HCT116 (cell line): ENCODE measurements at regions not wholly inside any gene's neighbourhood (a gene's known extent, or its start where the extent isn't known, plus 50 kb on each side); places are given as distances from the start of the nearest gene placed in this dataset.

ENCODE experiments used
- ATAC-seq: fragments of 200-7000 bp; cut with Tn5 transposase; 2 replicates; pipeline ENCODE4 v1.9.1; 2020; ENCODE audit warnings: mild to moderate bottlenecking, moderate library complexity
- BruUV-seq: library from RNA; stranded (reverse); fragments of 400-500 nt; replicated peaks from 2 replicates; lab custom pipeline; 2021; lab: Mats Ljungman, UMichigan
- CTCF ChIA-PET: fragments of 300-600 bp; sonication (Branson Sonifier 250); formaldehyde crosslinking; loops from one replicate; lab custom pipeline; 2021; ENCODE audit warnings: antibody characterized with exemption; lab: Charles Lee
- POLR2A ChIA-PET: fragments of 300-600, 350-600 bp; sonication (Branson Sonifier 250); formaldehyde crosslinking; loops from one replicate; lab custom pipeline; 2021; ENCODE audit warnings: antibody characterized with exemption; lab: Charles Lee
- RAD21 ChIA-PET, 2 experiments: fragments of 300-600 bp; sonication (Branson Sonifier 250); formaldehyde crosslinking; loops; one replicate each; lab custom pipeline; 2023; ENCODE audit warnings: low total read pairs in 2 of 2; ENCODE audit not compliant: uncharacterized antibody in 2 of 2, unreplicated experiment in 2 of 2, low non-redundant PET in 1 of 2; lab: Charles Lee
- DNase-seq: peaks from one replicate; pipeline ENCODE4 v3.0.0-alpha.2; 2010; ENCODE audit warnings: low read depth, low spot score
- H2AFZ ChIP-seq: fragments of 200-600 bp; shearing (Covaris generic), sonication (generic); 2 replicates; pipeline ENCODE4 v1.6.1; 2017; ENCODE audit warnings: low read depth, mixed run types, mixed read lengths, antibody characterized with exemption, low read length; ENCODE audit not compliant: poor library complexity, severe bottlenecking
- H3K27ac ChIP-seq: 2 replicates; pipeline ENCODE4 v1.5.1; 2012; ENCODE audit warnings: low read depth, low read length
- H3K27me3 ChIP-seq: fragments of 200-600 bp; sonication (generic); 2 replicates; pipeline ENCODE4 v1.6.1; 2016; ENCODE audit warnings: mixed run types, low read length, mixed read lengths; ENCODE audit not compliant: insufficient read depth
- H3K36me3 ChIP-seq, 2 experiments: fragments of 200-500 bp in 1 of 2; fragments of 200-600 bp in 1 of 2; sonication (Bioruptor generic) in 1 of 2; sonication (generic) in 1 of 2; 2 replicates each; pipeline versions ENCODE4 v1.5.1 to v1.6.1; 2014 to 2016; ENCODE audit warnings: low read length in 2 of 2, inconsistent platforms in 1 of 2, mixed read lengths in 1 of 2, mixed run types in 1 of 2; ENCODE audit not compliant: insufficient read depth in 2 of 2, control insufficient read depth in 1 of 2
- H3K4me1 ChIP-seq, 2 experiments: fragments of 200-600 bp in 1 of 2; sonication (generic) in 1 of 2; 2 replicates each; pipeline versions ENCODE4 v1.5.1 to v1.6.1; 2012 to 2017; ENCODE audit warnings: low read length in 2 of 2, inconsistent platforms in 1 of 2, mild to moderate bottlenecking in 1 of 2, mixed read lengths in 1 of 2, mixed run types in 1 of 2, moderate library complexity in 1 of 2; ENCODE audit not compliant: insufficient read depth in 2 of 2, control insufficient read depth in 1 of 2
- H3K4me2 ChIP-seq: fragments of 200-600 bp; sonication (generic); 2 replicates; pipeline ENCODE4 v1.6.1; 2017; ENCODE audit warnings: mixed run types, low read length, mixed read lengths
- H3K4me3 ChIP-seq, 2 experiments: fragments of 200-600 bp in 1 of 2; sonication (generic) in 1 of 2; replicated peaks in 1 of 2; 2 replicates each; pipeline ENCODE4 v1.5.1; 2011 to 2016; ENCODE audit warnings: low read length in 2 of 2, control low read depth in 1 of 2, low read depth in 1 of 2, mild to moderate bottlenecking in 1 of 2, mixed read lengths in 1 of 2, mixed run types in 1 of 2
- H3K79me2 ChIP-seq: fragments of 200-600 bp; sonication (generic); 2 replicates; pipeline ENCODE4 v1.6.1; 2017; ENCODE audit warnings: mild to moderate bottlenecking, mixed run types, low read length, moderate library complexity, mixed read lengths; ENCODE audit not compliant: insufficient read depth
- H3K9ac ChIP-seq: fragments of 200-600 bp; sonication (generic); 2 replicates; pipeline ENCODE4 v1.6.1; 2016; ENCODE audit warnings: low read length, mixed read lengths
- H3K9me2 ChIP-seq: fragments of 200-600 bp; sonication (generic), shearing (Covaris generic); 2 replicates; pipeline ENCODE4 v1.6.1; 2017; ENCODE audit warnings: mixed run types, mild to moderate bottlenecking, moderate library complexity; ENCODE audit not compliant: insufficient read depth
- H3K9me3 ChIP-seq, 2 experiments: fragments of 200-500 bp in 1 of 2; fragments of 200-600 bp in 1 of 2; sonication (Bioruptor generic) in 1 of 2; sonication (generic) in 1 of 2; 2 replicates each; pipeline ENCODE4 v1.6.1; 2014 to 2017; ENCODE audit warnings: low read length in 2 of 2, mixed read lengths in 2 of 2, inconsistent platforms in 1 of 2, low read depth in 1 of 2, mild to moderate bottlenecking in 1 of 2, mixed run types in 1 of 2, moderate library complexity in 1 of 2; ENCODE audit not compliant: control insufficient read depth in 1 of 2, insufficient read depth in 1 of 2
- H4K20me1 ChIP-seq: fragments of 200-600 bp; sonication (generic), shearing (Covaris generic); 2 replicates; pipeline ENCODE4 v1.6.1; 2017; ENCODE audit warnings: mixed run types, mild to moderate bottlenecking, moderate library complexity; ENCODE audit not compliant: insufficient read depth
- CBX3 ChIP-seq: IDR thresholded peaks from 2 replicates; pipeline ENCODE4 v1.6.1; 2012; ENCODE audit warnings: low read depth
- EGR1 ChIP-seq: IDR thresholded peaks from 2 replicates; pipeline ENCODE4 v1.6.1; 2012; ENCODE audit warnings: low read depth
- EZH2 ChIP-seq: fragments of 200-600 bp; sonication (generic); IDR thresholded peaks from 2 replicates; pipeline ENCODE4 v1.6.1; 2017; ENCODE audit warnings: antibody characterized with exemption, mixed run types
- MAX ChIP-seq: IDR thresholded peaks from 2 replicates; pipeline ENCODE4 v1.6.1; 2012
- POLR2A ChIP-seq: IDR thresholded peaks from 2 replicates; pipeline ENCODE4 v1.7.0; 2011; ENCODE audit warnings: borderline replicate concordance; ENCODE audit not compliant: insufficient read depth, insufficient read length; ENCODE audit errors: extremely low read depth
- POLR2AphosphoS5 ChIP-seq: IDR thresholded peaks from 2 replicates; pipeline ENCODE4 v1.6.1; 2011; ENCODE audit warnings: mild to moderate bottlenecking, low read depth, low read length, moderate library complexity
- RAD21 ChIP-seq: IDR thresholded peaks from 2 replicates; pipeline ENCODE4 v1.6.1; 2012; ENCODE audit warnings: low read depth, mild to moderate bottlenecking
- REST ChIP-seq: IDR thresholded peaks from 2 replicates; pipeline ENCODE4 v1.6.1; 2012; ENCODE audit warnings: low read depth
- SIN3A ChIP-seq: IDR thresholded peaks from 2 replicates; pipeline ENCODE4 v1.6.1; 2012; ENCODE audit warnings: low read depth
- SP1 ChIP-seq: IDR thresholded peaks from 2 replicates; pipeline ENCODE4 v1.6.1; 2012; ENCODE audit warnings: low read depth
- TCF7L2 ChIP-seq: IDR thresholded peaks from 2 replicates; pipeline ENCODE4 v1.7.0; 2011; ENCODE audit warnings: borderline replicate concordance, inconsistent platforms; ENCODE audit not compliant: insufficient read depth, insufficient read length; ENCODE audit errors: extremely low read depth
- YY1 ChIP-seq: IDR thresholded peaks from 2 replicates; pipeline ENCODE4 v1.6.1; 2011; ENCODE audit warnings: low read length, low read depth, moderate library complexity, mild to moderate bottlenecking; ENCODE audit not compliant: insufficient replicate concordance; ENCODE audit errors: extremely low read depth
- ZBTB33 ChIP-seq: IDR thresholded peaks from 2 replicates; pipeline ENCODE4 v1.6.1; 2011; ENCODE audit warnings: mild to moderate bottlenecking, low read length, moderate library complexity; ENCODE audit not compliant: insufficient replicate concordance; ENCODE audit errors: extremely low read depth
- ZNF274 ChIP-seq: fragments of 200-500 bp; sonication (Bioruptor generic); IDR thresholded peaks from 2 replicates; pipeline ENCODE4 v1.6.1; 2014; ENCODE audit warnings: mild to moderate bottlenecking, low read depth, low read length, inconsistent platforms
- intact Hi-C: fragments of 100-400 bp; cut with micrococcal nuclease; formaldehyde crosslinking; loops from 2 replicates; pipeline ENCODE4 v1.10.0; 2022

- ChIA-PET RAD21 (no interaction called here), CTCF (no interaction called here)
- ATAC-seq (no peak), DNase-seq (no peak)
- H3K36me3 ChIP-seq = no peaks in the 10 kb centered on the region
- no peak overlapping the region for H3K4me3 ChIP-seq
- H3K79me2 ChIP-seq = no peaks in the 10 kb centered on the region
- intact Hi-C loops = no loop called here
- H3K9ac ChIP-seq = no peak overlapping the region
- H3K9me3 ChIP-seq = peaks cover 16 to 19% of the 10 kb centered on the region in 2 experiments; a peak in 2 of 4 replicates
- BruUV-seq = no TSS peak
- no peak overlapping the region for H3K4me2 ChIP-seq
- H3K27me3 ChIP-seq = no peaks in the 10 kb centered on the region
- no peaks in the 10 kb centered on the region for H3K4me1 ChIP-seq
- H2AFZ ChIP-seq = no peak overlapping the region
- H3K27ac ChIP-seq = no peak overlapping the region
- H4K20me1 ChIP-seq = no peaks in the 10 kb centered on the region; the same call in 1 of the 2 replicates
- TF ChIP-seq POLR2AphosphoS5 = no peak
- TF ChIP-seq SIN3A = no peak
- no peak for TF ChIP-seq RAD21
- no peak for TF ChIP-seq CBX3
- TF ChIP-seq MAX = no peak
- no peak for TF ChIP-seq ZNF274
- TF ChIP-seq, all 23 proteins: peak for 0
- POLR2A ChIA-PET = no interaction called here
- no peaks in the 10 kb centered on the region for H3K9me2 ChIP-seq
Measured at GRCh38 chr5:20956134-20956533, 968.1 kb upstream of the CDH18 start.

- ChIA-PET CTCF (no interaction called here), POLR2A (no interaction called here), RAD21 (no interaction called here)
- no peak overlapping the region for H3K27ac ChIP-seq
- no peaks in the 10 kb centered on the region for H3K79me2 ChIP-seq
- H3K4me2 ChIP-seq = no peak overlapping the region
- no peak overlapping the region for H2AFZ ChIP-seq
- H3K9ac ChIP-seq = no peak overlapping the region
- H3K4me1 ChIP-seq = no peaks in the 10 kb centered on the region
- peaks cover 8 to 16% of the 10 kb centered on the region in 2 experiments; a peak in 2 of 4 replicates for H3K9me3 ChIP-seq
- ATAC-seq (no peak), DNase-seq (no peak)
- no peaks in the 10 kb centered on the region for H3K9me2 ChIP-seq
- no peaks in the 10 kb centered on the region for H4K20me1 ChIP-seq
- no peak overlapping the region for H3K4me3 ChIP-seq
- intact Hi-C loops = no loop called here
- no peaks in the 10 kb centered on the region for H3K36me3 ChIP-seq
- no peaks in the 10 kb centered on the region for H3K27me3 ChIP-seq
- BruUV-seq = no TSS peak
- TF ChIP-seq SP1 (no peak), EGR1 (no peak), POLR2A (no peak), TCF7L2 (no peak), ZBTB33 (no peak), YY1 (no peak), POLR2AphosphoS5 (no peak), EZH2 (no peak), REST (no peak)
Measured at GRCh38 chr5:20949636-20950035, 961.6 kb upstream of the CDH18 start.
